Stomach (tissue), 4 donors: ENCODE measurements at regions not wholly inside any gene's neighbourhood (a gene's known extent, or its start where the extent isn't known, plus 50 kb on each side); places are given as distances from the start of the nearest gene placed in this dataset.

Source experiments
- POLR2A ChIP-seq, 4 donors: fragments of 450-650 bp; IDR thresholded peaks; one replicate each; pipeline ENCODE4 v1.6.1; 2016; ENCODE audit warnings: antibody characterized with exemption in 4 of 4, control low read depth in 2 of 4, mild to moderate bottlenecking in 1 of 4, moderate library complexity in 1 of 4
- TF ChIP-seq, protein P1 (sequence below), 7 experiments: fragments of 450-650 bp in 4 of 7; fragments of 200-600 bp in 3 of 7; sonication (generic) in 3 of 7; IDR thresholded peaks; one replicate each; pipeline ENCODE4 v1.5.1; 2016 to 2019; ENCODE audit warnings: antibody characterized with exemption in 7 of 7, control low read depth in 2 of 7, mild to moderate bottlenecking in 1 of 7

DNA sequence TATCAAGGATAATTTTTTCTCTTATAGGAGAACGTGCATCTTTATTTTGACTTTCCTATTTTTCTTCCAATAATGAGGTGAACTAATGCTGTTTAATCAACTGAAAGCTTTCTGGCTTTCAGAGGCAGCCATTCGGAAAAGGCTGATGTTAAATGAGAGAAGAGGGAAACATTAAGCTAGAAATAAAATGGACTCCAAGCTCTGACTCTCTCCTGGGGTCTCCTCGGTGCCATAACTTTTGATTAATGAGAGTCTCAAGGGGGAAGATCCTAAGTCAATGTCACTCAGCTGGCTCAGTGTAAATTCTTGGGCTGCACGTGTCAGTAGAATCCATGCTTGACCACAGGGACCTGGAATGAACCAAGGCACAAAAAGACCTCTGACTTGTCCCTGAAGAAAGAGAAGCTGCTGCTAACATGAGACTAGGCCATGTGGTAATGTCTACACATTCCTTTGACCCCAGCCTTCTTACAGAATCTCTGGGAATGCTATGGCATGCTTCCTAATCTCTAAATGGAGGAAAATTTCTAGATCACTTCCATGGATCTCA, 152.2 kb upstream of the RFC3 start:
- no peak for TF ChIP-seq POLR2A (IDR thresholded peaks at IDR 0.05)
- TF ChIP-seq, protein P1, sequence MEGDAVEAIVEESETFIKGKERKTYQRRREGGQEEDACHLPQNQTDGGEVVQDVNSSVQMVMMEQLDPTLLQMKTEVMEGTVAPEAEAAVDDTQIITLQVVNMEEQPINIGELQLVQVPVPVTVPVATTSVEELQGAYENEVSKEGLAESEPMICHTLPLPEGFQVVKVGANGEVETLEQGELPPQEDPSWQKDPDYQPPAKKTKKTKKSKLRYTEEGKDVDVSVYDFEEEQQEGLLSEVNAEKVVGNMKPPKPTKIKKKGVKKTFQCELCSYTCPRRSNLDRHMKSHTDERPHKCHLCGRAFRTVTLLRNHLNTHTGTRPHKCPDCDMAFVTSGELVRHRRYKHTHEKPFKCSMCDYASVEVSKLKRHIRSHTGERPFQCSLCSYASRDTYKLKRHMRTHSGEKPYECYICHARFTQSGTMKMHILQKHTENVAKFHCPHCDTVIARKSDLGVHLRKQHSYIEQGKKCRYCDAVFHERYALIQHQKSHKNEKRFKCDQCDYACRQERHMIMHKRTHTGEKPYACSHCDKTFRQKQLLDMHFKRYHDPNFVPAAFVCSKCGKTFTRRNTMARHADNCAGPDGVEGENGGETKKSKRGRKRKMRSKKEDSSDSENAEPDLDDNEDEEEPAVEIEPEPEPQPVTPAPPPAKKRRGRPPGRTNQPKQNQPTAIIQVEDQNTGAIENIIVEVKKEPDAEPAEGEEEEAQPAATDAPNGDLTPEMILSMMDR (IDR thresholded peaks at IDR 0.05): no peak
